ENCODE measurements at regions not wholly inside any gene's neighbourhood (a gene's known extent, or its start where the extent isn't known, plus 50 kb on each side); places are given as distances from the start of the nearest gene placed in this dataset.

DNA sequence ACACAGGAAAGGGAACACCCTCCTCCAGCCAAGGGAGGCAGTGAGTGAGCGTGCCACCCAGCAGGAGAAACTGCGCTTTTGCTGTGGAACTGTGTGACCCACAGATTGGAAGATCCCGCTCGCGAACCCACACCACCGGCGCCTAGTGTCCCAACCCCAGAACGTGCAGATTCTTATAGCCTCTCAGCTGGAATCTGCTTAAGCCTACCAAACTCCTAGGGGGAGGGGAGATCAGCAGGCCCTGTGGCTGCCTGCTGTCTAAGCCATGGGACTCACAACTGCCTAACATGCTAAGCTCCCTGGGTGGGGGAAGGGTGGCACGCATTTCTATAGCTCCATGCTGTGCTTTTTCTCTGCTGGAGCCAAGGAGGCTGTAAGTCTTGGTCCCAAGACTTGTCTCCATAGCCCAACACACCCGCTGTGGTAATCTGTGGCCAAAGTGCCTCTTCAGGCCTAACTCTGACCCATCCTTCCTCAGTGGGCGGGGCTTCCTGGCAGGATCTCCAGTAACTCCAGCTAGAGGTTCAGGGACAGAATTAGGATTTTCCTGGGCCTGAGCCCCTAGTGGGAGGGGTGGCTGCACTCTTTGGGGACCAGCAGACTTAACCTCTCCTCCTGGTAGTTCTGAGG lies 485.0 kb downstream of the TAF11L14 start:
- Histone ChIP-seq H3K36me3 (ENCODE audit: insufficient read depth, low read depth, low read length) (no peaks in the 10 kb centered on the region), H3K9ac (ENCODE audit: low read depth, low read length) (no peak overlapping the region), H3K4me3 (ENCODE audit: low read length) (no peak overlapping the region), H3K27ac (ENCODE audit: low read length) (no peak overlapping the region), H3K27me3 (ENCODE audit: insufficient read depth, low read length) (no peaks in the 10 kb centered on the region), H3K9me3 (ENCODE audit: insufficient read depth, low read depth, low read length) (no peaks in the 10 kb centered on the region), H3K4me1 (ENCODE audit: insufficient read depth, low read length) (no peaks in the 10 kb centered on the region; the same call in 1 of the 2 replicates)

DNA sequence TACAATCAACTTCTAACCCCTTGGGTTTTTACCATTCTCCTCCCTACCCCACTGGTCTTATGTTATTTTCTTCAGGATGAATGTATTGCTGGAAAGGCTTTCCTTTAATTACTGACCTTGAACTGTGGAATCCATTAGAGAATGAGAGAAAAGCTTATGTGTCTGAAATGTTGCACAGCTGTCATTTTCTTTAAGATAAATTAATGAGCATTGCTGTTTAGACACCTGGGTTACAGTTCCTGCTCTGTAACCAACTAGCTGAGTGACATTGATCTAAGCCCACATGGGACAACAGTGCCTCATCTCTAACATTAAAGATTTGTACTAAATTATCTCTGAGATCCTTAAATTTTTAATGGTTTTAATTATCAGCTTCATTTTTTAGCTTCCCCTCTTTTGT lies 507.0 kb downstream of the TAF11L14 start:
- Histone ChIP-seq H3K9me3 (ENCODE audit: insufficient read depth, low read depth, low read length) (peaks cover 23% of the 10 kb centered on the region), H3K27me3 (ENCODE audit: insufficient read depth, low read length) (no peaks in the 10 kb centered on the region), H3K36me3 (ENCODE audit: insufficient read depth, low read depth, low read length) (no peaks in the 10 kb centered on the region), H3K4me1 (ENCODE audit: insufficient read depth, low read length) (no peaks in the 10 kb centered on the region), H3K27ac (ENCODE audit: low read length) (no peak overlapping the region), H3K9ac (ENCODE audit: low read depth, low read length) (no peak overlapping the region), H3K4me3 (ENCODE audit: low read length) (no peak overlapping the region)

DNA sequence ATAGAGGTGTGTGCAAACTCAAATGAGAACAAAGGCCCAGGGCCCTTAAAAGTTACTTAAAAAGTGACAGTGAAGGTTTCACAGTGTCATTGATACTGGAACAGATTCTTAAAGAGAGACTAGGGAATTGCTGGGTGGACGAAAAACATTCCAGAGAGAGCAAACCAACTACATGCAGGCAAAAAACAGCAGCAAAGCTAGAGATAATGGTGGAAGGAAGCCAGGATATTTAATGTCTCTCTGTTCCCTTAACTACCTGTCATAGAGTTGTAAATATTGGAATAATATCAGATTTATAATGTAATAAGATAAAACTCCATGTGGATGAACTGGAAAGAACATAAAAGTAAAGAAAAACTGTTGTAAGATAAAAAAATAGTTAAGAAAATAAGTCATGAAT lies 508.6 kb downstream of the TAF11L14 start:
- H3K9me3 ChIP-seq (ENCODE audit: insufficient read depth, low read depth, low read length) = peaks cover 15% of the 10 kb centered on the region
- no peaks in the 10 kb centered on the region for H3K36me3 ChIP-seq (ENCODE audit: insufficient read depth, low read depth, low read length)
- no peaks in the 10 kb centered on the region for H3K27me3 ChIP-seq (ENCODE audit: insufficient read depth, low read length)
- H3K4me1 ChIP-seq (ENCODE audit: insufficient read depth, low read length) = no peaks in the 10 kb centered on the region
- H3K9ac ChIP-seq (ENCODE audit: low read depth, low read length) = no peak overlapping the region
- H3K4me3 ChIP-seq (ENCODE audit: low read length) = no peak overlapping the region
- no peak overlapping the region for H3K27ac ChIP-seq (ENCODE audit: low read length)

DNA sequence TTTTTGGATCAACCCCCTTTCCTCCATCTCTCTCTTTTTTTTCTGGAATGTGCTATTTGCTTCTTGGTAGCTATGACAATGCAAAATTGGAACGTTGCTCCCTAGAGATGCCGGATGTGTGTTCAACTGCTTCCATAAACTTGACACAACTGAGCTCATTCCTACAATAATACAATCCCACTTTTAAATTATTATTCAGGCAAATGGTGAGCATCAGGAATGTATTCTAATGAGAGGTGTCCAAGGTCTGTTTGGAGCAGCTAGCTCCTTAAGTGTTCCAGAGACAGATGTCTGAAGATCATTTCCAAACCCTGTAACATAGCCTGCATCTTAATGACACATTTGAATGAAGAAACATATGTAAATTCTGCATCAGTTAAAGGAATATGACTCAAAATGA lies 518.4 kb downstream of the TAF11L14 start:
- H3K27ac ChIP-seq (ENCODE audit: low read length) = no peak overlapping the region
- H3K9ac ChIP-seq (ENCODE audit: low read depth, low read length) = no peak overlapping the region
- no peak overlapping the region for H3K4me3 ChIP-seq (ENCODE audit: low read length)
- H3K27me3 ChIP-seq (ENCODE audit: insufficient read depth, low read length) = no peaks in the 10 kb centered on the region
- no peaks in the 10 kb centered on the region for H3K4me1 ChIP-seq (ENCODE audit: insufficient read depth, low read length)
- no peaks in the 10 kb centered on the region for H3K36me3 ChIP-seq (ENCODE audit: insufficient read depth, low read depth, low read length)
- H3K9me3 ChIP-seq (ENCODE audit: insufficient read depth, low read depth, low read length) = no peaks in the 10 kb centered on the region; the same call in 1 of the 2 replicates

DNA sequence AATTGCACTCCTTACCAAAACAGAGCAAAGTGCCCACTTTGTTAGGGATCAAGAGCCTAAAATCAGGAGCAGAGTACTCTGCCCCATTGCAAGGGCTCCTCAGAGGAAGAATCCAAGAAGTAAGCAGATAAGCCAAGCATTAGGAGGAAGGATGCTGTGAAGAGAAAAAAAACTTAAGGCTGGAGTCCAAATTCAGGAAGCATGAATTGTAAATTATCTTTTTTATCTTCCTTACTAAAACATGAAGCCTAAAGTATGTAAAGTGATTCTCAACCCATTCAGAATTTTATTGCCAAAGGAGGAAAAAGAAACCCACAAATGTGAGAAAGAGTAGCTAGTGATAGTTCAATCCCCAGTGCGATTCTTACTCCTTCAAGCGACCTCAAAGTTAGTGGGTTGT lies 523.9 kb downstream of the TAF11L14 start:
- H3K4me3 ChIP-seq (ENCODE audit: low read length) = no peak overlapping the region
- H3K27ac ChIP-seq (ENCODE audit: low read length) = no peak overlapping the region
- no peaks in the 10 kb centered on the region for H3K36me3 ChIP-seq (ENCODE audit: insufficient read depth, low read depth, low read length)
- H3K27me3 ChIP-seq (ENCODE audit: insufficient read depth, low read length) = no peaks in the 10 kb centered on the region
- no peaks in the 10 kb centered on the region for H3K4me1 ChIP-seq (ENCODE audit: insufficient read depth, low read length)
- no peak overlapping the region for H3K9ac ChIP-seq (ENCODE audit: low read depth, low read length)
- peaks cover 15% of the 10 kb centered on the region for H3K9me3 ChIP-seq (ENCODE audit: insufficient read depth, low read depth, low read length)

DNA sequence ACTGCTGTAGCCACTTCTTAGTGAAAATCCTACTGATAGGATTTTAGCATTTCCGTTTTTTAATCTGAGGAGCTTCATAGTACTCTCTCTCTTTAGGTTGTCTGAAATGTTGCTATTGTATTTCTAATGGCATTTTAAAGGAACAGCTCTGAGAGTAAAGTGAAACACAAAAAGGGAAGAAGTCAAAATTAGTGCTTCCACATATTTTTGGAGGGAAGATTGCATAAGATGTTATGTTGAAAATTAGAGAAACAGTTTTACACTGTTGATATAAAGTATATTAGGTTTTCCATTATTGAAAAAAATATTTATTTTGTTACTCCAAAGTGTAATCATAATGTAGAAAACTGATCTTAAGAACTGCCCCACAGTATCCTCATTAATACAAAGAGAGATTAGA lies 525.1 kb downstream of the TAF11L14 start:
- Histone ChIP-seq H3K27me3 (ENCODE audit: insufficient read depth, low read length) (no peaks in the 10 kb centered on the region), H3K4me1 (ENCODE audit: insufficient read depth, low read length) (no peaks in the 10 kb centered on the region), H3K4me3 (ENCODE audit: low read length) (no peak overlapping the region), H3K27ac (ENCODE audit: low read length) (no peak overlapping the region), H3K9me3 (ENCODE audit: insufficient read depth, low read depth, low read length) (peaks cover 15% of the 10 kb centered on the region), H3K9ac (ENCODE audit: low read depth, low read length) (no peak overlapping the region), H3K36me3 (ENCODE audit: insufficient read depth, low read depth, low read length) (no peaks in the 10 kb centered on the region)

DNA sequence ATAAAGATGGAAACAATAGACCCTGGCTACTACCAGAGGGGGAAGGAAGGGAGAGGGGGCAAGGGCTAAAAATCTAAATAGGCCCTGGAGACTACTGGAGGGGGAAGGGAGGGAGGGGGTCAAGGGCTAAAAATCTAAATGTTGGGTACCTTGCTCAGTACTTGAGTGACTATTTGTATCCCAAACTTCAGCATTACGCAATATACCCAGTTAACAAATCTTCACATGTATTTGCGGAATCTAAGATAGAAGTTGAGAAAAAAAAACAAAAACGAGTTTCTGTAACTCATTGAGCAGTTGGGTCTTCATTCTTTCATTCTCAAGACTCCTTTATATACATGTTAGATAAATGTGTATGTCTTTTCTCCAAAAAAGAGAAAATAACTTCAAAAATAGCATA lies 537.4 kb downstream of the TAF11L14 start:
- Histone ChIP-seq H3K4me1 (ENCODE audit: insufficient read depth, low read length) (no peaks in the 10 kb centered on the region), H3K27ac (ENCODE audit: low read length) (no peak overlapping the region), H3K36me3 (ENCODE audit: insufficient read depth, low read depth, low read length) (no peaks in the 10 kb centered on the region), H3K9me3 (ENCODE audit: insufficient read depth, low read depth, low read length) (peaks cover 3% of the 10 kb centered on the region), H3K27me3 (ENCODE audit: insufficient read depth, low read length) (no peaks in the 10 kb centered on the region), H3K9ac (ENCODE audit: low read depth, low read length) (no peak overlapping the region), H3K4me3 (ENCODE audit: low read length) (no peak overlapping the region)

DNA sequence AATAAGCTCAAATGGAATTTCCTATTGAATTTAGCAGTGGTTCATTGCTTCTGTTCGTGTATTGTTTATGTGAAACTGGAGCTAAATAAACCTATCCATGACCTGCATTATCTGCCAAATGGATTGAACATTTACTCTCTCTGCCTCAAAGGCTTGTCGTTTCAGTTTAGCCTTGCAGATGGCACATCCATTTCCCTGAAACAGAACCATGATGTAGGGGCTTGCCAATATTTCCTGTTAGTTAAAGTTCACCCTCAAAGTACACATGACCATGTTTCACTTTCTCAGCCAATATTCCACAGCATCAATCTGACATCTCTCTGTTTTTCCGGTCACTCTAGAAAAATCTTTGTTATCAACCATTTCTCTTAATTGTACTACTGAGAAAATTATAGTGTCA lies 545.3 kb downstream of the TAF11L14 start:
- H3K36me3 ChIP-seq (ENCODE audit: insufficient read depth, low read depth, low read length) = no peaks in the 10 kb centered on the region
- H3K27ac ChIP-seq (ENCODE audit: low read length) = no peak overlapping the region
- H3K4me3 ChIP-seq (ENCODE audit: low read length) = no peak overlapping the region
- H3K9ac ChIP-seq (ENCODE audit: low read depth, low read length) = no peak overlapping the region
- no peaks in the 10 kb centered on the region for H3K27me3 ChIP-seq (ENCODE audit: insufficient read depth, low read length)
- 0 out of 2 replicates have a peak, but pooled peaks cover 8% of the 10 kb centered on the region for H3K9me3 ChIP-seq (ENCODE audit: insufficient read depth, low read depth, low read length)
- H3K4me1 ChIP-seq (ENCODE audit: insufficient read depth, low read length) = no peaks in the 10 kb centered on the region

DNA sequence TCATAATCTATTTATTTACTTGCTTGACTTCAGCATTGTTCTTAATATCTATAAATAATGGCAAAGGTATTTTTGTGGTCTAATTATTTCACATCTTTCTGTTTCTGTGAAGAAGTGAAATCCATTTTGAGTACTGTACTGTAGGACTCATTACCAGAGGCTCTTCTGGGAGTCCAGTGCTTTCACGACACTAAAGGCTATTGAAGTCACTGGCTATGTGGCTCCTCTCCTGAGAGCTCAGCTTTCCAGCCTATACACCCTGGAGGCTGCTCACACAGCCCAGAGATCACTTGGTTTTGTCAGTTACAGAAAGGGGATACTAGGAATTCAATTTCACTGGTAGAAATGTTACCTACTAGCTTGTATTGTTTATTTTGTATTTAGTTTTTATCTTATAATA lies 547.3 kb downstream of the TAF11L14 start:
- H3K27ac ChIP-seq (ENCODE audit: low read length) = no peak overlapping the region
- no peaks in the 10 kb centered on the region for H3K27me3 ChIP-seq (ENCODE audit: insufficient read depth, low read length)
- no peaks in the 10 kb centered on the region for H3K4me1 ChIP-seq (ENCODE audit: insufficient read depth, low read length)

DNA sequence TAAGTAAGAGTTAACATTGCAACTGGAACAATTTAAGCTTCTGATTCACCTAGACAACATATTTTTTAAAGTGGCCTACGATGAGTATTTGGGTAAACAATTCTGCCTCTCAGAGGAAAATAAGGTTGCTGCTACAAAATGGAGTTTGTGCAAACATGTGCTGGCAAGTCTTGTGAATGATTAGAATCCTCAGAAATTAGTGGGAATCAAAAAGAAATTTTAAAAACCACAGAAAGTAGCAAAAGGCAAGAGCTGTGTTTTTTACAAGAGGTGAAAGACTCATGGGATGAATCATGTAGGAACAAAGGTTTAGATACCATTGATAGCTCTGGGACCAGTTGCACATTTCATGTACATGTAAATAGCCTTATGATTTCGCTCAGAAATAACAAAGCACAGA lies 561.6 kb downstream of the TAF11L14 start:
- no peaks in the 10 kb centered on the region for H3K4me1 ChIP-seq (ENCODE audit: insufficient read depth, low read length)
- no peak overlapping the region for H3K27ac ChIP-seq (ENCODE audit: low read length)
- no peaks in the 10 kb centered on the region for H3K27me3 ChIP-seq (ENCODE audit: insufficient read depth, low read length)
- no peak overlapping the region for H3K4me3 ChIP-seq (ENCODE audit: low read length)
- H3K9me3 ChIP-seq (ENCODE audit: insufficient read depth, low read depth, low read length) = peaks cover 29% of the 10 kb centered on the region
- no peak overlapping the region for H3K9ac ChIP-seq (ENCODE audit: low read depth, low read length)
- H3K36me3 ChIP-seq (ENCODE audit: insufficient read depth, low read depth, low read length) = no peaks in the 10 kb centered on the region

More for the DNA sequence above, 547.3 kb downstream of the TAF11L14 start:
- Histone ChIP-seq H3K36me3 (ENCODE audit: insufficient read depth, low read depth, low read length) (no peaks in the 10 kb centered on the region), H3K9ac (ENCODE audit: low read depth, low read length) (no peak overlapping the region), H3K4me3 (ENCODE audit: low read length) (no peak overlapping the region), H3K9me3 (ENCODE audit: insufficient read depth, low read depth, low read length) (0 out of 2 replicates have a peak, but pooled peaks cover 9% of the 10 kb centered on the region)

DNA sequence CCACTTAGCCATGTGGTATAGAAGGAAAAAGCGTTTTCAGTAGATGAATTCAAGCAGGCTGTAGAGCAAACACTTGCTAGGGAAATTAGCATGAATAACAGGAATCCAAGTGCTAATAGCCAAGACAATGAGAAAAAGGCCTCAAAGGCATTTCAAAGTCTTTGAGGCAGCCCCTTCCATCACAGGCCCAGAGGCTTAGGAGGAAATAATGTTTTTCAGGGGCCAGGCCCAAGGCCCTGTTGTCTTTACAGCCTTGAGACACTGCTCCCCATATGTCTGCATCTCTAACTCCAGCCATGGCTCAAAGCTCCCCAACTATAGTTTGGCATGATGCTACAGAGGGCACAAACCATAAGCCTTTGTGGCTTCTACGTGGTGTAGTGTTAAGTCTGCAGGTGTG lies 563.5 kb downstream of the TAF11L14 start:
- Histone ChIP-seq H3K9ac (ENCODE audit: low read depth, low read length) (no peak overlapping the region), H3K9me3 (ENCODE audit: insufficient read depth, low read depth, low read length) (peaks cover 29% of the 10 kb centered on the region), H3K4me1 (ENCODE audit: insufficient read depth, low read length) (no peaks in the 10 kb centered on the region), H3K27me3 (ENCODE audit: insufficient read depth, low read length) (no peaks in the 10 kb centered on the region), H3K27ac (ENCODE audit: low read length) (no peak overlapping the region), H3K36me3 (ENCODE audit: insufficient read depth, low read depth, low read length) (no peaks in the 10 kb centered on the region), H3K4me3 (ENCODE audit: low read length) (no peak overlapping the region)

DNA sequence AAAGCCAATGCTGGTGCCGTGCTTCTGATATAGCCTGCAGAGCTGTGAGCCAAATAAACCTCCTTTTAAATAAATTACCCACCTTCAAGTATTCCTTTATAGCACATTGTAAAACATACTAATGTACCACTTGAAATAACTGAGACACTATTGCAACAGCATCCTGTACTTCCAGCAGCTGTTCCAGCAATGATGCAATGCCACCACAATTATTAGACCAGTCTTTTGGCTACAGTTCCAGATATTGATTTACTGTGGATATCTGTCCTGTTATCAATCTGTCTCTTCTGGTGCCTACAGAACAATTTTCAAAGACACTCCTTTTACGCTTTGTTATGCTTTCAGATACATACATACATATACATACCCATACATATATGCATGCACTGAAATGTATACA lies 567.9 kb downstream of the TAF11L14 start:
- Histone ChIP-seq H3K36me3 (ENCODE audit: insufficient read depth, low read depth, low read length) (no peaks in the 10 kb centered on the region), H3K4me1 (ENCODE audit: insufficient read depth, low read length) (no peaks in the 10 kb centered on the region), H3K9me3 (ENCODE audit: insufficient read depth, low read depth, low read length) (peaks cover 22% of the 10 kb centered on the region), H3K27me3 (ENCODE audit: insufficient read depth, low read length) (no peaks in the 10 kb centered on the region), H3K27ac (ENCODE audit: low read length) (no peak overlapping the region), H3K9ac (ENCODE audit: low read depth, low read length) (no peak overlapping the region), H3K4me3 (ENCODE audit: low read length) (no peak overlapping the region)

All from iPS-20b (cell line).